ENCODE measurements at regions not wholly inside any gene's neighbourhood (a gene's known extent, or its start where the extent isn't known, plus 50 kb on each side); places are given as distances from the start of the nearest gene placed in this dataset.
A peak's percentile ranks its signal among the peaks of the same experiment; 100 is the strongest.

GRCh38 chr1:869499-870244, 54.1 kb upstream of the SAMD11 start:
- intact Hi-C loops (cut with DNase I): no loop called here
- no peak for DNase-seq
- Histone ChIP-seq H3K36me3 (no peaks in the 10 kb centered on the region), H3K27ac (no peak overlapping the region), H3K9me3 (no peaks in the 10 kb centered on the region), H3K4me3 (peak overlapping the region in 2 of 4 donors; percentile 25 to 56), H3K27me3 (peaks cover 0 to 82% (median 0%) of the 10 kb centered on the region in 4 donors), H3K4me1 (peaks cover 0 to 10% (median 7%) of the 10 kb centered on the region in 3 donors)
- no peak for TF ChIP-seq POLR2A (IDR thresholded peaks at IDR 0.05)
- TF ChIP-seq CTCF (IDR thresholded peaks at IDR 0.05): peak; percentile 67 to 84 (median 76)
- WGBS, 2 donors: 36 to 47% methylated on average over 6 to 16 of the region's 55 CpGs

All from esophagus squamous epithelium (tissue), 5 donors.